IMR-90 (cell line): ENCODE measurements at regions not wholly inside any gene's neighbourhood (a gene's known extent, or its start where the extent isn't known, plus 50 kb on each side); places are given as distances from the start of the nearest gene placed in this dataset.

ENCODE experiments used
- ATAC-seq: fragments of 200-7000 bp; cut with Tn5 transposase; 2 replicates; pipeline ENCODE4 v1.9.1; 2020; ENCODE audit warnings: low read depth, mild to moderate bottlenecking, moderate library complexity
- BruUV-seq: library from RNA; stranded (reverse); fragments of 400-500 nt; replicated peaks from 2 replicates; lab custom pipeline; 2021; lab: Mats Ljungman, UMichigan
- CTCF ChIA-PET: fragments of 300-600 bp; formaldehyde crosslinking; extraction: SDS; loops from one replicate; lab custom pipeline; 2021; ENCODE audit warnings: antibody characterized with exemption; lab: Yijun Ruan, JAX
- POLR2A ChIA-PET: fragments of 300-600 bp; sonication (Branson Sonifier 250); formaldehyde crosslinking; loops from one replicate; lab custom pipeline; 2022; ENCODE audit warnings: antibody characterized with exemption; ENCODE audit not compliant: unreplicated experiment; lab: Charles Lee
- DNase-seq: peaks from one replicate; pipeline ENCODE4 v3.0.0; 2013
- H2AFZ ChIP-seq: replicated peaks from 2 replicates; pipeline ENCODE3; 2013; ENCODE audit warnings: low read length, mild to moderate bottlenecking; ENCODE audit not compliant: poor library complexity
- H2AK5ac ChIP-seq: 2 replicates; pipeline ENCODE4 v1.6.1; 2013; ENCODE audit warnings: low read depth, low read length, inconsistent platforms
- H2AK9ac ChIP-seq: replicated peaks from 2 replicates; pipeline ENCODE3; 2013; ENCODE audit warnings: mild to moderate bottlenecking, low read depth, low read length, moderate library complexity; ENCODE audit not compliant: poor library complexity
- H2BK120ac ChIP-seq: 2 replicates; pipeline ENCODE4 v1.6.1; 2013; ENCODE audit warnings: low read depth, low read length, inconsistent platforms
- H2BK15ac ChIP-seq: 3 replicates; pipeline ENCODE4 v1.6.1; 2013; ENCODE audit warnings: low read depth, low read length, inconsistent platforms
- H2BK20ac ChIP-seq: 2 replicates; pipeline ENCODE4 v1.6.1; 2013; ENCODE audit warnings: low read depth, mild to moderate bottlenecking, inconsistent platforms, low read length, moderate library complexity
- H2BK5ac ChIP-seq: 2 replicates; pipeline ENCODE4 v1.6.1; 2013; ENCODE audit warnings: mild to moderate bottlenecking, low read depth, low read length, inconsistent platforms; ENCODE audit not compliant: poor library complexity, severe bottlenecking
- H3K14ac ChIP-seq: replicated peaks from 2 replicates; pipeline ENCODE4 v1.6.1; 2013; ENCODE audit warnings: low read depth, low read length, inconsistent platforms
- H3K18ac ChIP-seq: 2 replicates; pipeline ENCODE4 v1.6.1; 2013; ENCODE audit warnings: low read depth, low read length, control low read depth
- H3K23ac ChIP-seq: 2 replicates; pipeline ENCODE4 v1.6.1; 2013; ENCODE audit warnings: low read depth, low read length, inconsistent platforms
- H3K27ac ChIP-seq: 2 replicates; pipeline ENCODE4 v1.5.1; 2013; ENCODE audit warnings: mild to moderate bottlenecking, control low read depth, low read length; ENCODE audit not compliant: insufficient read depth
- H3K27me3 ChIP-seq: 2 replicates; pipeline ENCODE4 v1.6.1; 2013; ENCODE audit warnings: low read length; ENCODE audit not compliant: control insufficient read depth, insufficient read depth
- H3K36me3 ChIP-seq: 2 replicates; pipeline ENCODE4 v1.6.1; 2013; ENCODE audit warnings: low read length, mixed read lengths; ENCODE audit not compliant: control insufficient read depth, insufficient read depth
- H3K4ac ChIP-seq: 2 replicates; pipeline ENCODE4 v1.6.1; 2013; ENCODE audit warnings: low read depth, low read length, inconsistent platforms
- H3K4me1 ChIP-seq: 2 replicates; pipeline ENCODE4 v1.6.1; 2013; ENCODE audit warnings: low read length, mixed read lengths; ENCODE audit not compliant: control insufficient read depth, insufficient read depth
- H3K4me2 ChIP-seq: 2 replicates; pipeline ENCODE4 v1.6.1; 2013; ENCODE audit warnings: low read depth, mild to moderate bottlenecking, control low read depth, low read length, moderate library complexity
- H3K4me3 ChIP-seq: 2 replicates; pipeline ENCODE4 v1.5.1; 2013; ENCODE audit warnings: low read depth, mild to moderate bottlenecking, control low read depth, low read length, moderate library complexity; ENCODE audit not compliant: insufficient read depth
- H3K56ac ChIP-seq: 2 replicates; pipeline ENCODE4 v1.6.1; 2013; ENCODE audit warnings: low read length, inconsistent platforms; ENCODE audit not compliant: insufficient read depth; ENCODE audit errors: extremely low read depth
- H3K79me1 ChIP-seq, 2 experiments: 2 replicates each; pipeline ENCODE4 v1.6.1; 2013; ENCODE audit warnings: low read length in 2 of 2, inconsistent platforms in 1 of 2, low read depth in 1 of 2
- H3K9ac ChIP-seq: 2 replicates; pipeline ENCODE4 v1.6.1; 2013; ENCODE audit warnings: low read depth, low read length, control low read depth
- H3K9me1 ChIP-seq: 2 replicates; pipeline ENCODE4 v1.6.1; 2013; ENCODE audit warnings: low read length, inconsistent platforms; ENCODE audit not compliant: insufficient read depth
- H3K9me3 ChIP-seq: 2 replicates; pipeline ENCODE4 v1.6.1; 2013; ENCODE audit warnings: low read length; ENCODE audit not compliant: control insufficient read depth, insufficient read depth
- H4K20me1 ChIP-seq: 2 replicates; pipeline ENCODE4 v1.6.1; 2013; ENCODE audit warnings: low read length, inconsistent platforms; ENCODE audit not compliant: insufficient read depth
- H4K5ac ChIP-seq: 2 replicates; pipeline ENCODE4 v1.6.1; 2013; ENCODE audit warnings: mild to moderate bottlenecking, low read depth, low read length, control low read depth
- H4K8ac ChIP-seq, 2 experiments: 2 replicates each; pipeline ENCODE4 v1.6.1; 2013; ENCODE audit warnings: low read depth in 2 of 2, low read length in 2 of 2, control low read depth in 1 of 2, inconsistent platforms in 1 of 2
- H4K91ac ChIP-seq: 2 replicates; pipeline ENCODE4 v1.6.1; 2013; ENCODE audit warnings: low read depth, low read length, inconsistent platforms; ENCODE audit not compliant: insufficient read depth
- CHD1 ChIP-seq: IDR thresholded peaks from 2 replicates; pipeline ENCODE4 v1.6.1; 2012; ENCODE audit warnings: low read depth, low read length, improper control_type of control experiment
- MXI1 ChIP-seq: IDR thresholded peaks from 2 replicates; pipeline ENCODE4 v1.6.1; 2012; ENCODE audit warnings: low read depth, mild to moderate bottlenecking, low read length, moderate library complexity, borderline replicate concordance
- RFX5 ChIP-seq: IDR thresholded peaks from 2 replicates; pipeline ENCODE4 v1.8.0; 2012; ENCODE audit warnings: low read depth, mild to moderate bottlenecking, low read length, moderate library complexity
- WGBS, 2 experiments: methylation state at CpG; one replicate each; pipeline versions ENCODE4 v1.1.5 to v1.1.7; 2013; ENCODE audit warnings: missing lambda C conversion rate in 2 of 2; ENCODE audit not compliant: insufficient read length in 1 of 2; ENCODE audit errors: extremely low coverage in 2 of 2; 5-methylcytosine and 5-hydroxymethylcytosine counted together
- dilution Hi-C: fragments of 300-500 bp; cut with HindIII; formaldehyde crosslinking; loops from one replicate; pipeline ENCODE4 v1.14.3; 2018; ENCODE audit warnings: low sequenced_read_pairs; ENCODE audit not compliant: unreplicated experiment
- in situ Hi-C: fragments of 300-500 bp; cut with MboI; formaldehyde crosslinking; loops from 3 replicates; pipeline ENCODE4 v1.14.3; 2019; ENCODE audit warnings: low sequenced_read_pairs, inconsistent platforms, mixed read lengths
- intact Hi-C: fragments of 100-400 bp; cut with micrococcal nuclease; formaldehyde crosslinking; loops from 2 replicates; pipeline ENCODE4 v1.10.0; 2022

DNA sequence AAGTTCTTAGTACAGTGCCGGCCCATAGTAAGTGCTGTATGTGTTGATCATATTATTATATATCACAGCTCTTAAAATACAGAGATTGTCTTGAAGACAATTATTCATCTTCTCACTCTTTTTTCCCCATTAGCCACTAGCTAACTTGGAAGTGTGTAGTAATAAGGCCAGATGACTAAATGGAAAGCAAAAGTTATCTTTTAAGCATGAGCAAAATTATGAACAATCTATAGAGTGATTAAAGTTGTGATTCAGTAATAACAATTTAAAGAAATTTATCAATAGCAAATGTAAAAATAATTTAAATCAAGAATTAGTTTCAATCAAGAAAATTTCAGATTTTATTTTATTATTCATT lies 630.9 kb upstream of the TBL1XR1 start:
- WGBS, 2 experiments: no CpG with 5 or more reads among the region's 1 CpG
- intact Hi-C loops: loop anchor here (10.0 kb wide), 3 partner anchors 353 to 773 kb away; partner anchors contain the start of gene TBL1XR1
- no peak overlapping the region; the same call in 1 of the 2 replicates for H3K23ac ChIP-seq
- H3K27ac ChIP-seq: no peak overlapping the region
- H4K5ac ChIP-seq: peak overlapping the region; percentile 72; the same call in 1 of the 2 replicates
- H3K27me3 ChIP-seq: no peaks in the 10 kb centered on the region
- no peak for TF ChIP-seq CHD1
- TF ChIP-seq MXI1: no peak
- no peak for TF ChIP-seq RFX5
- H4K20me1 ChIP-seq: no peaks in the 10 kb centered on the region
- no peak overlapping the region for H2AK5ac ChIP-seq
- H3K18ac ChIP-seq: peak overlapping the region; percentile 94; the same call in 1 of the 2 replicates
- peak overlapping the region; percentile 9 for H2BK5ac ChIP-seq
- H3K9me1 ChIP-seq: peaks cover 16% of the 10 kb centered on the region
- BruUV-seq: no TSS peak
- H3K36me3 ChIP-seq: no peaks in the 10 kb centered on the region
- in situ Hi-C loops: no loop called here
- no peak overlapping the region for H3K14ac ChIP-seq
- H2BK15ac ChIP-seq: 0 out of 3 replicates have a peak overlapping the region, but pooled peaks have one; percentile 87
- peak overlapping the region; percentile 81; the same call in 1 of the 2 replicates for H4K91ac ChIP-seq
- no peaks in the 10 kb centered on the region for H3K9me3 ChIP-seq
- H3K4me1 ChIP-seq: peaks cover 24% of the 10 kb centered on the region
- H2AK9ac ChIP-seq: no peak overlapping the region
- H3K79me1 ChIP-seq: no peaks in the 10 kb centered on the region
- peak overlapping the region; percentile 81 for H2BK120ac ChIP-seq
- DNase-seq (no peak), ATAC-seq (no peak)
- H2BK20ac ChIP-seq: peak overlapping the region; percentile 87; the same call in 1 of the 2 replicates
- H3K4me3 ChIP-seq: no peak overlapping the region
- no peak overlapping the region for H3K4ac ChIP-seq
- no peak overlapping the region for H3K9ac ChIP-seq
- POLR2A ChIA-PET: no interaction called here
- H3K4me2 ChIP-seq: no peak overlapping the region
- no peak overlapping the region for H2AFZ ChIP-seq
- CTCF ChIA-PET: no interaction called here
- H4K8ac ChIP-seq: peak overlapping the region; percentile 25 to 88; a peak in 2 of 4 replicates
- dilution Hi-C loops: no loop called here
- no peak overlapping the region for H3K56ac ChIP-seq
